Hematopoietic multipotent progenitor cell treated with erythropoietin and hydrocortisone succinate and interleukin-3 and kit ligand, for 15 days (in vitro differentiated cells): ENCODE measurements at regions not wholly inside any gene's neighbourhood (a gene's known extent, or its start where the extent isn't known, plus 50 kb on each side); places are given as distances from the start of the nearest gene placed in this dataset.

Experiments
- DNase-seq: peaks from one replicate; pipeline ENCODE4 v3.0.0-alpha.2; 2015; ENCODE audit warnings: low spot score

- no peak for DNase-seq
Observed at GRCh38 chr13:91278291-91278690, 69.2 kb upstream of the MIR17HG start.

DNA sequence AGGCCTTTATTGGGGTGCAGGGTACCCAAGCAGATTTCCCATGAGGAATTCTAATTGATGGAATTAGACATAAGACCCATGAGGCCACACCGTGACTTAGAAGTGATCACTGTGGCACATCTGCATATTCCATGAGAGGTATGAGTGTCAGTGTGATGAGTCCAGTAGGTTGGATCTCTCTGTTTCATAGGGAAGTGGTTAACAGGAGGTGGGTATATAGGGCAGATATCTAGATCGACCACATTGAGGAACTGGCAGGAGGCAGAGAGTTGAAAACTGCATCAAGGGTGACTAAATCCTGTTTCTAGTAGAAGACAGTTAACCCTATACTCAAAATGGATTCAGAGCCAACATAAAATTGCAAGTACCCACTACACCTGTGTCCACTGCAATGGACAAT, 68.6 kb upstream of the MIR17HG start:
- no peak for DNase-seq

DNA sequence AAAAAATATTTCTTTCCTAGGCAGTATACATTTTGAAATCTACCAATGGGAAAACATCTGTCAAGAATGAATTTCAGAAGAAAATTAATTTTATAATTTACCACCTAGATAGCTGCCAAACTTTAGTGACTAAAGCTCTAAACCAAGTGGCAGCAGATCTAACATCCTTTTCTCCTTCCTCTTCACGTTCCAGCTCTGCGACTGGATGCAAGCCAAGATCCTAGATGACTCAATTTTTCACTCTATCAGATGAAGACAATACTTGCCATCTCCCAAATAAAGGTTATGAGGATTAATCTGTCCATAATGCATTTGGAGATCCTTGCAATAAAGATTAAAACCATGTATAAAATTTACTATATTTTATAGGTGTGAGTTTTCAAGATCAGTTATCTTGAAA, 66.7 kb upstream of the MIR17HG start:
- no peak for DNase-seq

GRCh38 chr13:91284335-91284734, 63.2 kb upstream of the MIR17HG start:
- DNase-seq = no peak

DNA sequence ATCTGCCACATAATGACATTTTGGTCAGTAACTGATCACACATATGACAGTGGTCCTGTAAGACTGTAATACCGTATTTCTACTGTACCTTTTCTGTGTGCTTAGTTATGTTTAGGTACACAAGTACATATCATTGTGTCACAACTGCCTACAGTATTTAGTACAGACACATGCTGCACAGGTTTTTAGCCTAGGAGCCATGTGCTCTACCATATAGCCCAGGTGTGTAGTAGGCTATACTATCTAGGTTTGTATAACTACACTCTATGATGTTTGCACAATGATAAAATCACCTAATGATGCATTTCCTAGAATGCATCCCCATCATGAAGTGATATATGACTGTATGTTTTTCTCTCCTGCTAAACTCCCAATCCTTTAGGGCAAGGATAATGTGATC, 61.2 kb upstream of the MIR17HG start:
- DNase-seq = no peak

- no peak for DNase-seq
Observed at GRCh38 chr13:91291078-91291477, 56.4 kb upstream of the MIR17HG start.

DNA sequence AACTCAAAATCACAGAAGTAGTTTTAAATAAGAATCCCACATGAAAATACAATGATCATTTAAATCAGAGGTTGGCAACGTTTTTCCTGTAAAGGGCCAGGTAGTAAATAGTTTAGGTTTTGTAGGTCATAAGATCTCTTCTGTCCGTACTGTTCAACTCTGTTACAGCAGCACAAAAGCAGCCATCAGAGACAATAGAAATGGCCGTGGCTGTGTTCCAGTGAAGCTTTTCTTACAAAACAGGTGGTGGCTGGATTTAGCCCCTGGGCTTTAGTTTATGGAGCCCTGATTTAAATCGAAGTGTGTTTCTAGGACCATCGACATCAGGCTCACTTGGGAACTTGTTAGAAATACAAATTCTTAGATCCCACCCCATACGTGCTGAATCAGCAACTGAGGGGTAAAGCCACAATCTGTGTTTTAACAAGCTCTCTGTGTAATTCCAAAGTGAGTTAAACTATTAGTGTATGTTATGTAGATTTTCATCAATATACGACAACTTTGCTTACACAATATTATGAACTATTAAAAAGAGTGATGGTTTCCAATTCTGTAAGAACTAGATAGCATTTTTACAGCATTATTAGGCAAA, 54.8 kb upstream of the MIR17HG start:
- DNase-seq = no peak

DNA sequence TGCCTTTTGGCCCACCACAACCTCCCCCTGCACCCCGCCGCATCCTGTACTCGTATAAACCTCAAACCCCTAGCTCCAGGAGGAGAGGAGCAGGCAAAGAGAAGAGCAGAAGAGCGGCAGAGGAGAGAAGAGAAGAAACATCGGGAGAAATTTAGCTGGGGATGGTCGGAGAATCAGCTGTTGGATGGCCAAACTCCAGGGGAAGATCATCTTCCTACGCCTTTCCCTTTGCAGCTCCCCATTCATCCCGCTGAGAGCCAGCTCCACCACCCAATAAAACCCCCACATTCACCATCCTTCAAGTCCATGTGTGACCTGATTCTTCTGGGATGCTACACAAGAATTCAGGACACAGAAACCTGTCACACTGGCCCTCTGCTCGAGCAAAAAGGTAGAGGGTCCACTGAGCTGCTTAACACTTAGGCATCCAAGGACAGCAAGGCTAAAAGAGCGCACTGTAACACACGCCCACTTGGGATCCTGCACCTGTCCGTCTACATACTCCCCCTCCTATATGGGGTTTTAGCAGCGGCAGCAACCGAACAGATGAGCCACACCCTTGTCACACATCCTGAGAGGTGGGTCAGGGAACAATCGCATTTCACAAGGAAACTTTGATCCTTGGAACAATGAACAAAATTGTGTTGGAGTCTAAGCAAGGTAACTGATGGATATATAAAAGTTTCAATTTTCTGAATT, 51.6 kb upstream of the MIR17HG start:
- no peak for DNase-seq

- no peak for DNase-seq
Observed at GRCh38 chr13:91297503-91297902, 50.0 kb upstream of the MIR17HG start.
